ENCODE measurements at regions not wholly inside any gene's neighbourhood (a gene's known extent, or its start where the extent isn't known, plus 50 kb on each side); places are given as distances from the start of the nearest gene placed in this dataset.
"Not testable (repeated sequence)": the region's sequence is repeated elsewhere in the genome, so short reads cannot be mapped to it uniquely, and the experiment has no call there.

GRCh38 chrX:125690522-125690921, 370.9 kb downstream of the TEX13C start:
- H3K9me3 ChIP-seq (ENCODE audit: control insufficient read depth, insufficient read depth, low read length); H3K27ac ChIP-seq (ENCODE audit: low read depth, low read length); DNase-seq (ENCODE audit: low read depth in 4 of 6, low spot score in 6 of 6); H3K27me3 ChIP-seq (ENCODE audit: control insufficient read depth, insufficient read depth, low read length); H3K4me1 ChIP-seq (ENCODE audit: control insufficient read depth, insufficient read depth, low read length); H3K36me3 ChIP-seq (ENCODE audit: control insufficient read depth, insufficient read depth, low read length); H3K4me3 ChIP-seq (ENCODE audit: low read depth, low read length): not testable (repeated sequence)
- 70% methylated on average over 28 of the region's 33 CpGs for WGBS (ENCODE audit: insufficient coverage)

DNA sequence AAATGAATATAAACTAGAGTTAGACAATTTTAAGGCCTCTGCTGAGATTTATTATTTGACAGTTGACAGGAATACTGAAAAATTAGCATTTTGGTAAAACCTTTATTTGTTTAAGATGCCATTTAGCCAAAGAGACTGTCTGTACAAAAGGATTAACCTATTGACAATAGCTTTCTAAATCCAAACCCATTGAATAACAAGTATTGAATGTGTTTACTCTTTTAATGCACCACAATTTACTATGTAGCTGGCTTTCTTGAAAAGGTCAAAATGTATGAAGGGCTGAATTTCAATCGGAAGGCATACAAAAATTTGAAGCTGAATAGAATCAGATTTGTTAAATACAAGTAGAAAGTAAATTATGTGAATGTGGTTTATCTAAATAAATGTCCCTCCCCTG, 374.5 kb downstream of the TEX13C start:
- no CpG with 5 or more reads among the region's 1 CpG for WGBS (ENCODE audit: insufficient coverage)
- Histone ChIP-seq H3K27me3 (ENCODE audit: control insufficient read depth, insufficient read depth, low read length) (no peaks in the 10 kb centered on the region), H3K27ac (ENCODE audit: low read depth, low read length) (no peak overlapping the region), H3K4me3 (ENCODE audit: low read depth, low read length) (no peak overlapping the region), H3K36me3 (ENCODE audit: control insufficient read depth, insufficient read depth, low read length) (no peaks in the 10 kb centered on the region), H3K4me1 (ENCODE audit: control insufficient read depth, insufficient read depth, low read length) (no peaks in the 10 kb centered on the region), H3K9me3 (ENCODE audit: control insufficient read depth, insufficient read depth, low read length) (no peaks in the 10 kb centered on the region)
- DNase-seq (ENCODE audit: low read depth in 4 of 6, low spot score in 6 of 6): no peak

- Histone ChIP-seq H3K4me3 (ENCODE audit: low read depth, low read length) (no peak overlapping the region), H3K4me1 (ENCODE audit: control insufficient read depth, insufficient read depth, low read length) (no peaks in the 10 kb centered on the region), H3K27ac (ENCODE audit: low read depth, low read length) (no peak overlapping the region), H3K9me3 (ENCODE audit: control insufficient read depth, insufficient read depth, low read length) (no peaks in the 10 kb centered on the region), H3K27me3 (ENCODE audit: control insufficient read depth, insufficient read depth, low read length) (no peaks in the 10 kb centered on the region), H3K36me3 (ENCODE audit: control insufficient read depth, insufficient read depth, low read length) (no peaks in the 10 kb centered on the region)
- 51% methylated on average over 2 of the region's 2 CpGs for WGBS (ENCODE audit: insufficient coverage)
- DNase-seq (ENCODE audit: low read depth in 4 of 6, low spot score in 6 of 6): no peak
Observed at GRCh38 chrX:125709074-125709473, 389.4 kb downstream of the TEX13C start.

GRCh38 chrX:125709532-125709931, 389.9 kb downstream of the TEX13C start:
- no peak overlapping the region for H3K4me3 ChIP-seq (ENCODE audit: low read depth, low read length)
- H3K27ac ChIP-seq (ENCODE audit: low read depth, low read length): no peak overlapping the region
- H3K4me1 ChIP-seq (ENCODE audit: control insufficient read depth, insufficient read depth, low read length): no peaks in the 10 kb centered on the region
- H3K36me3 ChIP-seq (ENCODE audit: control insufficient read depth, insufficient read depth, low read length): no peaks in the 10 kb centered on the region
- WGBS (ENCODE audit: insufficient coverage): 94% methylated on average over 3 of the region's 4 CpGs
- H3K9me3 ChIP-seq (ENCODE audit: control insufficient read depth, insufficient read depth, low read length): no peaks in the 10 kb centered on the region
- DNase-seq (ENCODE audit: low read depth in 4 of 6, low spot score in 6 of 6): no peak
- no peaks in the 10 kb centered on the region for H3K27me3 ChIP-seq (ENCODE audit: control insufficient read depth, insufficient read depth, low read length)

- Histone ChIP-seq H3K36me3 (ENCODE audit: control insufficient read depth, insufficient read depth, low read length) (no peaks in the 10 kb centered on the region), H3K9me3 (ENCODE audit: control insufficient read depth, insufficient read depth, low read length) (no peaks in the 10 kb centered on the region), H3K27me3 (ENCODE audit: control insufficient read depth, insufficient read depth, low read length) (no peaks in the 10 kb centered on the region), H3K4me3 (ENCODE audit: low read depth, low read length) (no peak overlapping the region), H3K4me1 (ENCODE audit: control insufficient read depth, insufficient read depth, low read length) (no peaks in the 10 kb centered on the region), H3K27ac (ENCODE audit: low read depth, low read length) (no peak overlapping the region)
- WGBS (ENCODE audit: insufficient coverage): 72% methylated on average over 7 of the region's 8 CpGs
- DNase-seq (ENCODE audit: low read depth in 4 of 6, low spot score in 6 of 6): no peak
Observed at GRCh38 chrX:125710403-125711062, 390.9 kb downstream of the TEX13C start.

GRCh38 chrX:125711103-125711502, 391.4 kb downstream of the TEX13C start:
- DNase-seq (ENCODE audit: low read depth in 4 of 6, low spot score in 6 of 6): no peak
- no peak overlapping the region for H3K27ac ChIP-seq (ENCODE audit: low read depth, low read length)
- H3K9me3 ChIP-seq (ENCODE audit: control insufficient read depth, insufficient read depth, low read length): no peaks in the 10 kb centered on the region
- no peaks in the 10 kb centered on the region for H3K27me3 ChIP-seq (ENCODE audit: control insufficient read depth, insufficient read depth, low read length)
- no peak overlapping the region for H3K4me3 ChIP-seq (ENCODE audit: low read depth, low read length)
- H3K4me1 ChIP-seq (ENCODE audit: control insufficient read depth, insufficient read depth, low read length): no peaks in the 10 kb centered on the region
- H3K36me3 ChIP-seq (ENCODE audit: control insufficient read depth, insufficient read depth, low read length): no peaks in the 10 kb centered on the region
- WGBS (ENCODE audit: insufficient coverage): 100% methylated on average over 1 of the region's 1 CpG

GRCh38 chrX:125713633-125714032, 394.0 kb downstream of the TEX13C start:
- no peak for DNase-seq (ENCODE audit: low read depth in 4 of 6, low spot score in 6 of 6)
- no peaks in the 10 kb centered on the region for H3K36me3 ChIP-seq (ENCODE audit: control insufficient read depth, insufficient read depth, low read length)
- no peaks in the 10 kb centered on the region for H3K4me1 ChIP-seq (ENCODE audit: control insufficient read depth, insufficient read depth, low read length)
- H3K4me3 ChIP-seq (ENCODE audit: low read depth, low read length): no peak overlapping the region
- no peaks in the 10 kb centered on the region for H3K27me3 ChIP-seq (ENCODE audit: control insufficient read depth, insufficient read depth, low read length)
- peaks cover 1% of the 10 kb centered on the region for H3K9me3 ChIP-seq (ENCODE audit: control insufficient read depth, insufficient read depth, low read length)
- 33% methylated on average over 3 of the region's 3 CpGs for WGBS (ENCODE audit: insufficient coverage)
- no peak overlapping the region for H3K27ac ChIP-seq (ENCODE audit: low read depth, low read length)

GRCh38 chrX:125727117-125727516, 407.4 kb downstream of the TEX13C start:
- WGBS (ENCODE audit: insufficient coverage): 67% methylated on average over 1 of the region's 3 CpGs
- H3K36me3 ChIP-seq (ENCODE audit: control insufficient read depth, insufficient read depth, low read length): no peaks in the 10 kb centered on the region
- H3K4me1 ChIP-seq (ENCODE audit: control insufficient read depth, insufficient read depth, low read length): no peaks in the 10 kb centered on the region
- H3K27me3 ChIP-seq (ENCODE audit: control insufficient read depth, insufficient read depth, low read length): no peaks in the 10 kb centered on the region
- H3K27ac ChIP-seq (ENCODE audit: low read depth, low read length): no peak overlapping the region
- no peak for DNase-seq (ENCODE audit: low read depth in 4 of 6, low spot score in 6 of 6)
- no peak overlapping the region for H3K4me3 ChIP-seq (ENCODE audit: low read depth, low read length)
- no peaks in the 10 kb centered on the region for H3K9me3 ChIP-seq (ENCODE audit: control insufficient read depth, insufficient read depth, low read length)

DNA sequence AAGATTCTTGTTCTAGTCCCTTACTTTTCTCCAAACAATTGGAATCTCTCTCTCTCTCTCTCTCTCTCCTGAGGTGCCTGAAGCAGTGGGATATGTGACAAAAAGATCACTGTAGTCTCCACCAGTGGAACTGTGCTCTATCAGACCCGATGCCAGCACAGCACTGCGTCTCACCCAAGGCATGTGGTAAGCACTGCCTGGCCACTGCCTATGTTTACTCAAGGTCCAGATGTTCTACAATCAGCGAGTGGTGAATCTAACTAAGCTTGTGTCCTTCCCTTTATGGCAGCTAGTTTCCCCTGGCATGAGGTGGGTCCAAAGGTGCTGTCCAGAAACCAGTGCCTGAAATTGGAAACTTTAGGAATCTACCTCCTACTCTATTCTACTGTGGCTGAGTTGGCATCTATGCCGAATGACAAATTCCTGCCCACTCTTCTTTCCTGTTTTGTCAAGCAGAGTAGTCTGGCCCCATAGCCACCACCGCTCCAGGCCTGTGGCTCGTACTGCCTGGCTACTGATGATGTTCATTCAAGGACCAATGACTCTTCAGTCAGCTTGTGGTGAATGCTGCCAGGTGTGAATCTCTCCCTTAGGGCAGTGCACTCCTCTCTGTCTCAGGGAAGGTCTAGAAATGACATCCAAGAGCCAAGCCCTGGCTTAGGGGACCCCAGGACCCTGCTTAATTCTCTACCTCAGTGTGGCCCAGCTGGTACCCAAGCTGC, 416.5 kb downstream of the TEX13C start:
- no peak for DNase-seq (ENCODE audit: low read depth in 4 of 6, low spot score in 6 of 6)
- Histone ChIP-seq H3K27me3 (ENCODE audit: control insufficient read depth, insufficient read depth, low read length) (no peaks in the 10 kb centered on the region), H3K27ac (ENCODE audit: low read depth, low read length) (no peak overlapping the region), H3K4me3 (ENCODE audit: low read depth, low read length) (no peak overlapping the region), H3K4me1 (ENCODE audit: control insufficient read depth, insufficient read depth, low read length) (no peaks in the 10 kb centered on the region), H3K9me3 (ENCODE audit: control insufficient read depth, insufficient read depth, low read length) (no peaks in the 10 kb centered on the region), H3K36me3 (ENCODE audit: control insufficient read depth, insufficient read depth, low read length) (no peaks in the 10 kb centered on the region)
- 75% methylated on average over 6 of the region's 6 CpGs for WGBS (ENCODE audit: insufficient coverage)

GRCh38 chrX:125742811-125743210, 423.1 kb downstream of the TEX13C start:
- Histone ChIP-seq H3K4me3 (ENCODE audit: low read depth, low read length) (no peak overlapping the region), H3K4me1 (ENCODE audit: control insufficient read depth, insufficient read depth, low read length) (no peaks in the 10 kb centered on the region), H3K27ac (ENCODE audit: low read depth, low read length) (no peak overlapping the region), H3K27me3 (ENCODE audit: control insufficient read depth, insufficient read depth, low read length) (no peaks in the 10 kb centered on the region), H3K36me3 (ENCODE audit: control insufficient read depth, insufficient read depth, low read length) (no peaks in the 10 kb centered on the region), H3K9me3 (ENCODE audit: control insufficient read depth, insufficient read depth, low read length) (no peaks in the 10 kb centered on the region)
- DNase-seq (ENCODE audit: low read depth in 4 of 6, low spot score in 6 of 6): no peak
